SK-N-MC (cell line): ENCODE measurements at regions not wholly inside any gene's neighbourhood (a gene's known extent, or its start where the extent isn't known, plus 50 kb on each side); places are given as distances from the start of the nearest gene placed in this dataset.

ENCODE experiments used
- DNase-seq: peaks from one replicate; pipeline ENCODE4 v3.0.0-alpha.2; 2011; ENCODE audit warnings: low read depth, low spot score
- H3K27ac ChIP-seq: fragments of 200-600 bp; sonication (generic); 2 replicates; pipeline ENCODE4 v1.5.1; 2016; ENCODE audit warnings: mixed run types
- H3K36me3 ChIP-seq: fragments of 200-600 bp; sonication (generic); 2 replicates; pipeline ENCODE4 v1.6.1; 2017; ENCODE audit warnings: antibody characterized with exemption, low read length, mixed read lengths; ENCODE audit not compliant: insufficient read depth
- H3K4me3 ChIP-seq: fragments of 200-600 bp; sonication (generic); 2 replicates; pipeline ENCODE4 v1.5.1; 2016
- H3K9ac ChIP-seq: fragments of 200-600 bp; sonication (generic); 2 replicates; pipeline ENCODE4 v1.8.0; 2017; ENCODE audit warnings: mixed run types, mixed read lengths; ENCODE audit not compliant: insufficient read length
- H3K9me3 ChIP-seq: fragments of 200-600 bp; sonication (generic); 2 replicates; pipeline ENCODE4 v1.6.1; 2017; ENCODE audit warnings: low read depth, mild to moderate bottlenecking, antibody characterized with exemption, low read length, moderate library complexity, mixed read lengths
- EZH2 ChIP-seq: fragments of 200-600 bp; sonication (generic); IDR thresholded peaks from one replicate; pipeline ENCODE4 v1.6.1; 2017; ENCODE audit warnings: antibody characterized with exemption
- FOXP2 ChIP-seq: optimal IDR thresholded peaks from 2 replicates; pipeline ENCODE3; 2011; ENCODE audit warnings: mild to moderate bottlenecking, moderate library complexity; ENCODE audit not compliant: insufficient read depth; ENCODE audit errors: extremely low read length, control extremely low read depth
- POLR2AphosphoS5 ChIP-seq: IDR thresholded peaks from 2 replicates; pipeline ENCODE4 v1.6.1; 2012; ENCODE audit warnings: mild to moderate bottlenecking, low read depth, low read length, borderline replicate concordance

GRCh38 chr6:170082531-170083187, 208.2 kb downstream of the DLL1 start:
- H3K4me3 ChIP-seq, result no peak overlapping the region
- no peak overlapping the region for H3K27ac ChIP-seq
- H3K36me3 ChIP-seq, result no peaks in the 10 kb centered on the region
- TF ChIP-seq EZH2, result no peak
- no peak for TF ChIP-seq POLR2AphosphoS5
- TF ChIP-seq FOXP2, result no peak
- H3K9ac ChIP-seq, result no peak overlapping the region
- no peaks in the 10 kb centered on the region for H3K9me3 ChIP-seq
- DNase-seq, result no peak

- no peak overlapping the region for H3K27ac ChIP-seq
- H3K9me3 ChIP-seq, result no peaks in the 10 kb centered on the region
- no peaks in the 10 kb centered on the region for H3K36me3 ChIP-seq
- no peak overlapping the region for H3K4me3 ChIP-seq
- DNase-seq, result no peak
- H3K9ac ChIP-seq, result no peak overlapping the region
- no peak for TF ChIP-seq POLR2AphosphoS5
- TF ChIP-seq FOXP2, result no peak
- TF ChIP-seq EZH2, result no peak
Observed at GRCh38 chr6:170082067-170082466, 208.8 kb downstream of the DLL1 start.

- H3K9me3 ChIP-seq, result no peaks in the 10 kb centered on the region
- DNase-seq, result no peak
- no peak overlapping the region for H3K27ac ChIP-seq
- no peak overlapping the region for H3K9ac ChIP-seq
- no peak overlapping the region for H3K4me3 ChIP-seq
- H3K36me3 ChIP-seq, result no peaks in the 10 kb centered on the region
- TF ChIP-seq POLR2AphosphoS5, result no peak
- no peak for TF ChIP-seq EZH2
Observed at GRCh38 chr6:170081556-170081955, 209.3 kb downstream of the DLL1 start.

DNA sequence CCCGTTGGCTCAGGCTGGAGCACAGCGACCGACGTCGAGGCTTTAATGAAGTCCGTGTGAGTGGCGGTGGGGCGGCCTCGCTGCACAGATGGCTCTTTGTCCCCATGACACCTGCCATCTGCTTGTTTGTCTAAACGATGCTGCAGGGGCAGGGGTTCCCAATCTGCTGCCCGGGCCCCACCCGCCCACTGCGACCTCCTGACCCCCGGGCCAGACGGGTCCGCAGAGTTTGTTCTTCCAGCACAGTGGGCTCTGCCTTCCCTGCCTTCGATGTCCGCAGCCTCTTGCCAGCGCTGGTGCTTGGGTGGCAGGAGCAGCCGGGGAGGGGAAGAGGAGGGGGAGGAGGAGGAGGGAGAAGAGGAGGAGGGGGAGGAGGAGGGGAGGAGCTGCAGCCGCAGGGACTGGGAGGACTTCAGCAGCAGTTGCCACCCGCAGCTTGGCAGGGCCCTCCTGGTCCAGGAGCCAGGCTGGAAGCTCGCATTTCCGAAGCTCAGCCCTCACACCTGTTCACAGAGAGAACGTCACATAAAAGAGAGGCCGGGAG, 210.0 kb downstream of the DLL1 start:
- TF ChIP-seq FOXP2, result no peak
- TF ChIP-seq EZH2, result no peak
- TF ChIP-seq POLR2AphosphoS5, result no peak
- no peak for DNase-seq
- Histone ChIP-seq H3K36me3 (no peaks in the 10 kb centered on the region), H3K27ac (no peak overlapping the region), H3K9ac (no peak overlapping the region), H3K4me3 (no peak overlapping the region), H3K9me3 (no peaks in the 10 kb centered on the region)

DNA sequence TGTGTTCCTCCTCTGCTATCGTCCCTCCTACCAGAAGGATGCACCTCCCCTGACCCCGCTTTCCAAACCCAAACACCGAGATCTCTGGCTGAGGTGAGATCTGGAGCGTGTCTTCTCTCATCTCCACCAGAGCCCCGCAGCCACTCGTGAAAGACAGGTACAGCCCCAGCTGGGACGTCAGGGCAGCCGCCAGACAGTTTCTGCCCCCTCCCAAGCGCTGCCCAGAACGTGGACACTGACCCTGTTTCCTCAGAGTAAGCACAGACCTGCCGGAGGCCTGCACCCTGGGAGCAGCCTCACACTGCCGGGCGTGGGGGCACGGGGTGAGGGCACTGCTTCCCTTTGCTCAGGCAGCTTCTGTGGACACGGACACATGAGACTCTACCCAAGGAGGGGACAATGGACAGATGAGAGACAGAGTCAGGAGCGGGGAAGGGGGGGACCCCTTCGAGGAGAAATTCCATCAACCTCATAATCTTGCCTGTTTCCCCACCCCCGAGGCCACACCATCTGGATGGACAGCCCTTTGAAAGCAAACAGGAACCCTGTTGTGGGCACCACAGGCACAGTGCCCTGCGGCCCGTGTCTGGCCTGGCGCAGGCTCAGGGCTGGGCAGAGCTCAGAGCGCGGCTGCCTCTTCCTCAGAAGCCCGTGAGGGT, 210.6 kb downstream of the DLL1 start:
- no peaks in the 10 kb centered on the region for H3K36me3 ChIP-seq
- no peak overlapping the region for H3K9ac ChIP-seq
- TF ChIP-seq FOXP2, result no peak
- no peak for TF ChIP-seq EZH2
- TF ChIP-seq POLR2AphosphoS5, result no peak
- H3K4me3 ChIP-seq, result no peak overlapping the region
- DNase-seq, result no peak
- no peaks in the 10 kb centered on the region for H3K9me3 ChIP-seq
- H3K27ac ChIP-seq, result no peak overlapping the region

GRCh38 chr6:170076466-170077165, 214.3 kb downstream of the DLL1 start:
- Histone ChIP-seq H3K4me3 (no peak overlapping the region), H3K36me3 (no peaks in the 10 kb centered on the region), H3K9ac (no peak overlapping the region), H3K9me3 (no peaks in the 10 kb centered on the region), H3K27ac (no peak overlapping the region)
- no peak for DNase-seq
- TF ChIP-seq POLR2AphosphoS5, result no peak
- no peak for TF ChIP-seq FOXP2

DNA sequence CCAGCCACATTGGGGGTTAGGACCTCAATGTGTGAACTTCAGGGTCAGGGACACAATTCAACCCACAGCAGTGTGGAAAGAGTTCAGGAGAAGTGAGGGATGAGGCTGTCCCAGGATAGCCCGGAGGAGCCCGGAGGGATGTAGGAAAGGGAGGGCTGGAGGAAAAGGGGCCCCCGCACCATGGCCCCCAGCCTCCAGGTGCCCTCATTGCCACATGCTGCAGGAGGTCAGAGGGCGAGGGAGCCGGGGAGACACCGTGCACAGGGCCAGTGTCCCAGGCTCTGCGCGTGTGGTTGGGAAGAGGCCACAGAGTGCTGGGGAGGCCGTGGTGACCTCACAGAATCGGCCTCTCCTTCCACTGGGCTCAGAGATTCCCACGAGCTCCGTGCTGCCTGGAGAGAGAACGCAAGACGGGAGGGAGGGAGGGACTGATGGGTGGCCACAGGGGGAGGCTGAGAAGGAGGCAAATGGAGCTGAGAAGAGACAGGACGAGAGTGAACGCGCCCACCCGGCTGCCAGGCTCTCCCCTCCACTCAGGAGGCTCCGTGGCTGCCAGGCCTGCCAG, 215.1 kb downstream of the DLL1 start:
- H3K9me3 ChIP-seq, result no peaks in the 10 kb centered on the region
- H3K36me3 ChIP-seq, result no peaks in the 10 kb centered on the region
- no peak for DNase-seq
- no peak overlapping the region for H3K9ac ChIP-seq
- H3K27ac ChIP-seq, result no peak overlapping the region
- TF ChIP-seq EZH2, result no peak
- TF ChIP-seq POLR2AphosphoS5, result no peak
- TF ChIP-seq FOXP2, result no peak
- H3K4me3 ChIP-seq, result no peak overlapping the region

DNA sequence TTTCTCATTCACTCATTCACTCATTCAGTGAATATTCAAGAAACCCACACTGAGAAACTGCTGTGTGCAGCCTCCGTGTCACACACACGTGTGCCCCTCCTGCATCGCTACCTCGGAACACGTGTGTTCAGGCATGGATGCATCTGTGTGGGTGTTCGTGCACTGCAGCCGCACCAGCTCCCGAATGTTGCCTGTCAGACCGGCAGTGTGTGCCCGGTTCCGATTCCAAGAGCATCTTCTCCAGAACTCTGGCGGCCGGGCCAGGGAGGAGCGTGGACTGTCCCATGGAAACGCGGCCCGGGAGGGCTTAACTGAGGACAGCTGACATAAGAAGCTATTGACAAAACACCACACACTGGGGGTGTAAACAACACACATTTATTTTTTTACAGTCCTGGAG, 216.0 kb downstream of the DLL1 start:
- H3K36me3 ChIP-seq, result no peaks in the 10 kb centered on the region
- DNase-seq, result no peak
- no peak overlapping the region for H3K4me3 ChIP-seq
- no peak overlapping the region for H3K27ac ChIP-seq
- TF ChIP-seq EZH2, result no peak
- no peak for TF ChIP-seq POLR2AphosphoS5
- no peak for TF ChIP-seq FOXP2
- H3K9me3 ChIP-seq, result no peaks in the 10 kb centered on the region
- H3K9ac ChIP-seq, result no peak overlapping the region

DNA sequence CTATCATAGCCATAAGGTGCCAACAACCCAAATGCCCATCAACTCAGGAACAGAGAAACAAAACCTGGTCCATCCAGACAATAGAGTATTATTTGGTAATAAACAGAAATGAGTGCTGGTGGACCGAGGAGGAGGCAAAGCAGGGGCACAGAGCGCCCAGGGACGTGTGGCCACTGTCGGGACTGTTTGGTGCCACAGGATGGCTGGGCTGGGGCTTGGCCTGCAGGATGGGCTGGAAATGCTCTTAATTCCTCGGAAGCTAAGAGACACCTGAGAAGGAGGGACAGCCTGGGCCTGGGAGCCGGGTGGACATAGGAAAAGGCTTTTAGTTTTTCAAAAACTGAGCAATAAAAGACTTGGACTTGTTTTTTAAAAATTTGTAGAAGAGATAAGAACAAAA, 216.4 kb downstream of the DLL1 start:
- Histone ChIP-seq H3K4me3 (no peak overlapping the region), H3K27ac (no peak overlapping the region), H3K9ac (no peak overlapping the region), H3K36me3 (no peaks in the 10 kb centered on the region), H3K9me3 (no peaks in the 10 kb centered on the region)
- DNase-seq, result no peak
- TF ChIP-seq POLR2AphosphoS5 (no peak), FOXP2 (no peak), EZH2 (no peak)
